Keratinocyte (primary cell): ENCODE measurements at regions not wholly inside any gene's neighbourhood (a gene's known extent, or its start where the extent isn't known, plus 50 kb on each side); places are given as distances from the start of the nearest gene placed in this dataset.

Experiments used
- DNase-seq: peaks from one replicate; pipeline ENCODE4 v3.0.0-alpha.2; 2011; ENCODE audit warnings: low read depth, missing footprints, low spot score
- FAIRE-seq: peaks from 2 replicates; lab custom pipeline; 2011; peaks lifted over from hg19 to GRCh38; lab: Jason Lieb, UNC
- H2AFZ ChIP-seq: 2 replicates; pipeline ENCODE4 v1.6.0; 2012; ENCODE audit warnings: low read length, control low read depth, inconsistent platforms; ENCODE audit not compliant: control insufficient read depth
- H3K27ac ChIP-seq: 2 replicates; pipeline ENCODE4 v1.5.1; 2011; ENCODE audit warnings: low read length; ENCODE audit not compliant: control insufficient read depth, insufficient read depth
- H3K27me3 ChIP-seq: 3 replicates; pipeline ENCODE4 v1.6.0; 2011; ENCODE audit warnings: low read length; ENCODE audit not compliant: control insufficient read depth, insufficient read depth; ENCODE audit errors: extremely low read depth
- H3K36me3 ChIP-seq, 2 experiments: 2 replicates in 1 of 2; 3 replicates in 1 of 2; pipeline ENCODE4 v1.5.1; 2011; ENCODE audit warnings: low read length in 2 of 2, mild to moderate bottlenecking in 1 of 2; ENCODE audit not compliant: control insufficient read depth in 2 of 2, insufficient read depth in 2 of 2; ENCODE audit errors: extremely low read depth in 1 of 2
- H3K4me1 ChIP-seq: 3 replicates; pipeline ENCODE4 v1.5.1; 2011; ENCODE audit warnings: low read length; ENCODE audit not compliant: control insufficient read depth, insufficient read depth; ENCODE audit errors: extremely low read depth
- H3K4me2 ChIP-seq: 3 replicates; pipeline ENCODE4 v1.6.0; 2011; ENCODE audit warnings: low read depth, low read length; ENCODE audit not compliant: control insufficient read depth, insufficient read depth; ENCODE audit errors: extremely low read depth
- H3K4me3 ChIP-seq, 3 experiments: fragments of 200-600 bp in 1 of 3; sonication (generic) in 1 of 3; 2 replicates in 2 of 3; 3 replicates in 1 of 3; pipeline ENCODE4 v1.5.1; 2011 to 2016; ENCODE audit warnings: low read length in 3 of 3, mild to moderate bottlenecking in 3 of 3, control low read depth in 2 of 3, inconsistent platforms in 1 of 3, low read depth in 1 of 3, mixed read lengths in 1 of 3, mixed run types in 1 of 3, moderate library complexity in 1 of 3; ENCODE audit not compliant: control insufficient read depth in 2 of 3, insufficient read depth in 2 of 3; ENCODE audit errors: extremely low read depth in 1 of 3
- H3K79me2 ChIP-seq: 2 replicates; pipeline ENCODE4 v1.6.0; 2012; ENCODE audit warnings: low read length; ENCODE audit not compliant: control insufficient read depth, insufficient read depth
- H3K9ac ChIP-seq: 3 replicates; pipeline ENCODE4 v1.6.0; 2011; ENCODE audit warnings: low read length; ENCODE audit not compliant: control insufficient read depth, insufficient read depth; ENCODE audit errors: extremely low read depth
- H3K9me1 ChIP-seq: 3 replicates; pipeline ENCODE4 v1.6.0; 2011; ENCODE audit warnings: low read length; ENCODE audit not compliant: control insufficient read depth, insufficient read depth; ENCODE audit errors: extremely low read depth
- H3K9me3 ChIP-seq: 2 replicates; pipeline ENCODE4 v1.5.1; 2012; ENCODE audit warnings: low read depth, low read length; ENCODE audit not compliant: control insufficient read depth
- H4K20me1 ChIP-seq: 3 replicates; pipeline ENCODE4 v1.6.0; 2011; ENCODE audit warnings: low read length; ENCODE audit not compliant: control insufficient read depth, insufficient read depth; ENCODE audit errors: extremely low read depth
- EZH2 ChIP-seq: IDR thresholded peaks from one replicate; pipeline ENCODE4 v1.6.1; 2012; ENCODE audit warnings: inconsistent platforms, mild to moderate bottlenecking, low read length, moderate library complexity
- dilution Hi-C: fragments of 300-500 bp; cut with MboI; formaldehyde crosslinking; loops from one replicate; pipeline ENCODE4 v1.7.0; 2020; ENCODE audit warnings: low sequenced_read_pairs; ENCODE audit not compliant: extremely low pct_ligation_motif_present
- TF ChIP-seq, protein P1 (sequence below), 3 experiments: IDR thresholded peaks in 1 of 3; conservative IDR thresholded peaks in 1 of 3; optimal IDR thresholded peaks in 1 of 3; 2 replicates in 2 of 3; 3 replicates in 1 of 3; pipeline versions ENCODE3 to v1.5.1; 2011; ENCODE audit warnings: low read length in 3 of 3, mild to moderate bottlenecking in 3 of 3, moderate library complexity in 2 of 3, control low read depth in 1 of 3, inconsistent platforms in 1 of 3; ENCODE audit not compliant: insufficient read depth in 2 of 3; ENCODE audit errors: extremely low read depth in 1 of 3

DNA sequence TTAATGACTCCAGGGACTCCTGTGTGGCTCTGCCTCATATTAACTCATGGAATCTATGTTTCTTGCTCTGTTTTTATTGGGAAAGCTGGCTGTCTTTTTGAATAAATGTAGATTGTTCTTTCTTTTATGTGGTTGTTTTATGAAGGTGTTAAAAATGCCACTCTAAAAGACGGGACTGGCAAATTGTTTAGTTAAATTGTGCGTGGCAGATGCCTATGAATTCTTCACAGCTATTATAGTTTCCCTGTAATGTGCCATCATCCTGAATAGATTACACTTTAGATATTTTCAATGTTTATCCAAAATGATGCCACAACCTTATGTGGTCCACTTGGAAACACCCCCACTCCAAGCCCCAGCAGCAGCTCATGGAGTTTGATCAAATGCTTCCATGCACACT, 149.7 kb downstream of the ST6GAL2 start:
- H4K20me1 ChIP-seq, result no peaks in the 10 kb centered on the region
- H3K4me2 ChIP-seq, result no peak overlapping the region
- no peak overlapping the region for H2AFZ ChIP-seq
- no peak overlapping the region for H3K9ac ChIP-seq
- H3K36me3 ChIP-seq, result no peaks in the 10 kb centered on the region
- no peaks in the 10 kb centered on the region for H3K79me2 ChIP-seq
- FAIRE-seq (no peak), DNase-seq (no peak)
- no peaks in the 10 kb centered on the region for H3K9me1 ChIP-seq
- TF ChIP-seq, protein P1, sequence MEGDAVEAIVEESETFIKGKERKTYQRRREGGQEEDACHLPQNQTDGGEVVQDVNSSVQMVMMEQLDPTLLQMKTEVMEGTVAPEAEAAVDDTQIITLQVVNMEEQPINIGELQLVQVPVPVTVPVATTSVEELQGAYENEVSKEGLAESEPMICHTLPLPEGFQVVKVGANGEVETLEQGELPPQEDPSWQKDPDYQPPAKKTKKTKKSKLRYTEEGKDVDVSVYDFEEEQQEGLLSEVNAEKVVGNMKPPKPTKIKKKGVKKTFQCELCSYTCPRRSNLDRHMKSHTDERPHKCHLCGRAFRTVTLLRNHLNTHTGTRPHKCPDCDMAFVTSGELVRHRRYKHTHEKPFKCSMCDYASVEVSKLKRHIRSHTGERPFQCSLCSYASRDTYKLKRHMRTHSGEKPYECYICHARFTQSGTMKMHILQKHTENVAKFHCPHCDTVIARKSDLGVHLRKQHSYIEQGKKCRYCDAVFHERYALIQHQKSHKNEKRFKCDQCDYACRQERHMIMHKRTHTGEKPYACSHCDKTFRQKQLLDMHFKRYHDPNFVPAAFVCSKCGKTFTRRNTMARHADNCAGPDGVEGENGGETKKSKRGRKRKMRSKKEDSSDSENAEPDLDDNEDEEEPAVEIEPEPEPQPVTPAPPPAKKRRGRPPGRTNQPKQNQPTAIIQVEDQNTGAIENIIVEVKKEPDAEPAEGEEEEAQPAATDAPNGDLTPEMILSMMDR (optimal IDR thresholded peaks at IDR 0.05 in 1 of 3, IDR thresholded peaks at IDR 0.05 in 1 of 3, conservative IDR thresholded peaks at IDR 0.05 in 1 of 3; ENCODE audit: extremely low read depth in 1 of 3, insufficient read depth in 2 of 3, low read length in 3 of 3), result no peak
- TF ChIP-seq EZH2, result no peak
- H3K4me3 ChIP-seq, result no peak overlapping the region
- H3K27ac ChIP-seq, result no peak overlapping the region
- dilution Hi-C loops, result no loop called here
- no peaks in the 10 kb centered on the region for H3K9me3 ChIP-seq
- no peaks in the 10 kb centered on the region for H3K27me3 ChIP-seq
- no peaks in the 10 kb centered on the region for H3K4me1 ChIP-seq

DNA sequence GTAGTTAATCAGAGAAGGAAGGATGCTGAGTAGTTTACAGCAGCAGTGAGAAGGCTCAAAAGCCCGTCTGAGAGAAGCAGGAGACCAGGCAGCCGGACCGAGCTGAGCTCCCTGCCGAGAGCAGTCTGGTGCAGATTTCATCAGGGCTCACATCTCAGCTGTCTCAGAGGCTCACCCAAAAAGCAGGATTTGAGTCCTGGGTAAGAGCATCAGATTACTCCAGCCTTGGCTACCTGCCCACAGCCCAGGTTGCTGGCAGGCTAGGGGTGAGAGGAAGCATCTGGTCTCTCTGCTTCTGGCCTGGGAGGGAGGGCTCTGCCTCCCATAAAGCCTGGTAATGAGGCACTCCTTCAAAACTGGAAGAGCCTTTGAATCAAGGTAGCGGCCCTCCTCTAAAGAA, 140.5 kb downstream of the ST6GAL2 start:
- Histone ChIP-seq H2AFZ (no peak overlapping the region), H3K4me2 (no peak overlapping the region), H3K27ac (no peak overlapping the region), H3K9ac (no peak overlapping the region), H4K20me1 (no peaks in the 10 kb centered on the region), H3K9me1 (no peaks in the 10 kb centered on the region), H3K4me1 (no peaks in the 10 kb centered on the region), H3K79me2 (no peaks in the 10 kb centered on the region), H3K9me3 (no peaks in the 10 kb centered on the region), H3K36me3 (no peaks in the 10 kb centered on the region), H3K4me3 (no peak overlapping the region), H3K27me3 (no peaks in the 10 kb centered on the region)
- dilution Hi-C loops, result no loop called here
- TF ChIP-seq, protein P1 (optimal IDR thresholded peaks at IDR 0.05 in 1 of 3, IDR thresholded peaks at IDR 0.05 in 1 of 3, conservative IDR thresholded peaks at IDR 0.05 in 1 of 3; ENCODE audit: extremely low read depth in 1 of 3, insufficient read depth in 2 of 3, low read length in 3 of 3), result no peak
- TF ChIP-seq EZH2, result no peak
- DNase-seq (no peak), FAIRE-seq (no peak)
